ENCODE measurements at regions not wholly inside any gene's neighbourhood (a gene's known extent, or its start where the extent isn't known, plus 50 kb on each side); places are given as distances from the start of the nearest gene placed in this dataset.

DNA sequence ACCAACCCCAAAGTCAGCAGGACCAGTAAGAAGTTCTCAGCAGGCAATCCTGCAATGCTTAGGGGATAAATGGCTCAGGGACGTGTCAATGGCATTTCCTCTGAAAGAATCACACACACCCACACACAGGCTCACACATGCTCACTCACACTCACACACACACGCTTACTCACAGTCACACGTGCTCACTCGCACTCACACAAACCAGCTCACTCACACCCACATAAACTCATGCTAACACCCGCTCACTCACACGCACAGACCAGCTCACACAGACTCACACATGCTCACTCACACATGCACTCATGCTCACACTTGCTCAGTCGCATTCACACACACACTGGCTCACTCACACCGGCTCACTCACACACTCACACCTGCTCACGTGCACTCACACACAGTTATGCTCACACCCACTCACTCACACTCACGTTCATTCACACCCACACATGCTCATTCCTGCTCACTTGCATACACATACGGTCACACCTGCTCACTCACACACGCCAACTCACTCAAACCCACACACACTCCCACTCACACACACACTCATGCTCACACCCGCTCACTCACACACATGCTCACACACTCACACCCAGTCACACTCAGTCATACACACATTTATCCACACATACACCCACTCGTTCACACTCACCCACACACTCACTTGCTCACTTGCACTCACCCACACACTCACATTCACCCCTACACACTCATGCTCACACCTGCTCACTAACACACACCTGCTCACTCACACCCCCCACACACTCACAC is 436.8 kb downstream of the BCL11B start:
- no peak for DNase-seq

DNA sequence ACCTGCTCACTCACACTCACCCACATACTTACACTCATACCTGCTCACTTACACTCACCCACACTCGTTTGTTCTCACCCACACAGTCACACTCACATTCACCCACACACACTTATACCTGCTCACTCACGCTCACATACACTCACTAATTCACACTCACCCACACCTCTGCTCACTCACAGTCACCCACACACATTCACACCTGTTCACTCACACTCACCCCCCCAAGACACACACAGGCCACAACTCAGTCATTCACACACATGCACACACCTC is 436.2 kb downstream of the BCL11B start:
- no peak for DNase-seq

DNA sequence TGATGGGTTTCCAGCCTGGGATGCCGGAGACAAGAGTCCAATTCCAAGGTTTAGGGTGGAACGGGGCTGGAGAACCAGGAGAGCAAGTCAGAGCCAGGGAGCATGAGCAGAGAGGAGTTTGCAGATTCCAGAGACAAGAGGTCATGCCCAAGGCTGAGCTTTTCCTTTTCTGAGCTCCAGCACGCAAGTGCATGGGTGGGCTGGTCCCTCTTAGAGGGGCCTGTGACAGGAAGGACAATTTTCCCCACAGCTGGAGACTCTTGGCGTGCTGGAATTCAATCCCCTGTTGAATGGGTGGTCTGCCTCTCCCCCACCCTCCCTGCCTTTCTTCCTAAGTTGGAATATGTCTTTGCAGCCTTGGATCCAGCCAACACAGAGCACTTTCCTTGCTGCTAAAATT is 431.9 kb downstream of the BCL11B start:
- DNase-seq: no peak

DNA sequence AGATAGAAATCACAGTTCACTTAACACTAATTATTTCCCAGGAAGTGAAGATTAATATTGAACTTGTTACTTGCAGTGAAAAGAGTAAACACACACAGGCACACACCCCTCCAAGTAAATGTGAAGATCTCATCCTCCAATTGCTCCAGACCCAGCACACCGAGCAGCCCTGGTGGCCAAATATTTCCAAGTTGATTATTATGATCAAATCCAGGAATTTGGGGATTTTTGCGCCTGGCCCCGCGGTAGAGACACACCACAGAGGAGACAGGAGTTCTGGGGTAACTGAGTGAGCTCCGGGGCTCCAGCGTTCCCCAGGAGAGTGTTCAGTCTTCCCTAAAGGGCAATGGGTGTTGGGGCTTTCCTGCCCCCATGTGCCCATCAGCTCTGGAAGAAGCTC is 431.5 kb downstream of the BCL11B start:
- no peak for DNase-seq

DNA sequence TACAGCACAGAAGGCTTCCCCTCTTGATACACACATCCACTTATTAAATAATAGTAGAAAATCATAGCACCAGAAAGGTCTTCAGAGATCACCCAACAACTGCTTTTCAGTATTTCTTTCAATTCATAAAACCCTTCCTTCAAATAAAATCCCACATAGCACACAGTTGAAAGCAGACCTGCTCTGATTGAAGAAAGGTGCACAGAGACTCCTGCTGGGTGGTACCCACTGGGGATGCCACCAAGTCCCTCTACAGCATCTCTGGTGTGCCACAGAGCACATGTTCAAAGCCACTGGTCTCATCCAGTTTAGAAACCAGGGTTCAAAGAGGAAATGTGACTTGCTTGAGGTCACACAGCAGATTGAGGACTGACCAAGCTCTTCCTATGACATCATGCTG is 427.5 kb downstream of the BCL11B start:
- no peak for DNase-seq

DNA sequence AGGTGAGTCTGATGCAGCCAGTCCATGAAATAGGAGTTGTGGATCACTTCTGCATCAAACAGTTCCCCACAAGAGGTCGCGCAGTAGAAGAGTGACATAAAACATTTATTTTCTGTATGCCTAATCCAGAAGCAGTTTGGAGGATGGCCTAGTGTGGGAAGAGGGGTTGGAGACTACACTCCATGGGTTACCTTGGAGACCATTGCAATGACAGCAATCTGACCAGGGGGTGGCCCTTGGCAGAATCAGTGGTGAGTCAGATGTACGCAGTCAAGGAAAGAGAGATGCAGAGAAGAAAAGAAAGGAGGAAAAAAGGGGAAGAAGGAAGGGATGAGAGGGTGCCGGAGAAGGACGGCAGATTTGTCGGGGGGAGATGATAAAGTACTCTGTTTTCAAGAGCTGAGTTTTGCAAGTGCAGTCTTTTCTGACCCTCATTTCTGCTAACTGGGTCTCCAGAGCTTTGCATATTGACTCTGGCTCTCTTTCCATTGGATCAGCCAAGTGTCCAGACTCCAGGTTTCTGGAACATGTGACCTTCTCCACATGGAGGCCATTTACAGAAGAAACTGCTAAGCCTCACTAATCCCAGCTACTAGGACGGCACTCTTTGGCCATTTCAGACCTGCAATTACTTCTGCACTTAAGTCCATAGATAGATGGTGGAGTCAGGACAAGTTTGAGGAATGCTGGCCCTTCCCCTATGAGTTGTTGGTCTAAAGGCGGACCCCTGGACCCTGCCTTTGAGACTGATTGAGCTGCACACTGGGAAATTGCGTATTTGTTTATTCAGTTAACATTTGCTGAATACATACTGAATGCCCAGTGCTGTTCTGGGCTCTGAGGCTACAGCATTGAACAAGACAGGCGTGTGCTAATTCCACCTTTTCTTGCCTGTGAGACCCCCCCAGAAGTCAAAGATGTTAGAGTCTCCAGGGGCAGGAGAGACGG is 424.2 kb downstream of the BCL11B start:
- DNase-seq: no peak

DNA sequence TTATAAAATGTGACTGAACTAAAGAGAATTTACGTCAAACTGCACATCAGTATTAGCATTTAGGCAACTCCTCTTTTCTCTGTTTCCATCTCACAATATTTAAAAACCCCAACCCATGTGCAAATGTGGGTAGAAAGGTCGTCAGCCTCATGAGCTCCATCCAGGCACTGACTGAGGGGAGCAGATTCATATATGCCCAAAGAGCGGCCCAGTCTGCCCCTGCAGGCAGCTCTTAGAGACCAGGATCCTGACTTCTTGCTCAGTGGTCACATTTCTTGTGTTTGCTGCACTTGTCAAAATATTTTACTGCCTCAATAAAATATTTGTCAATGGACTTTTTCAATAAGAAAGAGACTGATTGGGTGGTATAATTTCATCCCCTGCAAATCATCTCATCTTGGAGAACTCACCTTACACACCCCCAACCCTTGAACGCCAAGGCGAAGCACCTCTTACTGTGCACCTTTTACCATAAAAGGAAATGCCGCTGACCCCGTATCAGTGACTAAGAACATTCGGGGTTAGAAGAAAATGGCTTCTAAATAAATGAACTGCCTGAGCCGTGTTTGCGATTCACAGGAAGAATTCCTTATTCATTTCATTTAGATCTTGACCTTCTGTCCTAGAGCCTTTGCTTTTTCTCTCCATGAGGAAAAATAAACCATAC is 418.8 kb downstream of the BCL11B start:
- no peak for DNase-seq

DNA sequence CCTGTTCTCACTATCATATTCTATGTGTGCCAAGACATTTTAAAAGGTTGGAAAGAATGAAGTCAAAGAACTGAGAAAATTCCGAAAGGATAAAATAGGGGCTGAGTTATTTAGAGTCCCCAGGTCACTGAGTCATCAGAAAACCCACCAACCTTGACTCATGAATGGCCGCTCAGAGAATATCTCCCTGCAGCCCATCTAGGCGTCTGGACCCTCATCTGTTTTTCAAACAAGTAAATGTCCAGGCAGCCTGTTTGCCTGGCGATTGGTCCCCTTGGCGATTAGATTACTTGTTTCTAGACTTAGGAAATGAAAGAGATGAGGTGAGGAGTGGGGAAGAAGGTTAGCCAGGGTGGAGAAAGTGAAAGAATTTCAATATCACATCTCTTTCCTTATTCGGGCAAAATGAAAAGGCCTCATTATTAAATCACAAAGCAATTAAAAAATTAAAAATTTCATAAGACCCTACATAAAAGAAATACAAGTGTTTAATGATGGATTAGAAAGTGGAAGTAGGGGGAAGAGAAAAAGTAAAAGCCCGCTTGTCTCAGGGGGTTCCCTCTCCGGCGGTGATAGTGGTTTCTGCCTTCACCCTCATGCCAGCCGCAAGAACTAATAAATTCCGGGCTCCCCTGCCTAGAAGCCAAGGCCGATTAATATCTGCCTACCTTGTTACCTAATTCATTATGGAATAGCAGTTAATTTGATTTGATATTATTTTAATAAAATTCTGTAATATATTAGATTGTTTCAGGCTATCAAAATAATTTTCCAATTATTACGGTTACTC is 415.9 kb downstream of the BCL11B start:
- no peak for DNase-seq

DNA sequence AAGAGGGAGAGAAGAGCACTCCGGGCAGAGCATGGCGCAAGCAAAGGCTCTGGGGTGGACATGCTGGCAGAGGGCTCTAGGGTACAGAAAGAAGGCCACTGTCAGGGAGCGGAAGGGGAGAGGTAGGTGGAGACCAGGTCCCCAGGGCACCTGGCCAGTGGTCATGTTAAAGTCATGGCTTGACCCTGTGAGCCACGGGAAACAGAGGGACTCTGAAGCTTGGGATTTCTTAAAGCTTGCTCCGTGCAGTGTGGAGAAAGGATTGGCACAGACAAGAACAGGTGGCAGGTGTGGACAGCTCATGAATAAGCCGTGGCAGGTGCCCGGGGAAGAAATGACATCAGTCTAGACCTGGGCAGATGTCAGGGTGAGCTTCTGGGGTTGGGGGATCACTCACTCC is 413.8 kb downstream of the BCL11B start:
- no peak for DNase-seq

DNA sequence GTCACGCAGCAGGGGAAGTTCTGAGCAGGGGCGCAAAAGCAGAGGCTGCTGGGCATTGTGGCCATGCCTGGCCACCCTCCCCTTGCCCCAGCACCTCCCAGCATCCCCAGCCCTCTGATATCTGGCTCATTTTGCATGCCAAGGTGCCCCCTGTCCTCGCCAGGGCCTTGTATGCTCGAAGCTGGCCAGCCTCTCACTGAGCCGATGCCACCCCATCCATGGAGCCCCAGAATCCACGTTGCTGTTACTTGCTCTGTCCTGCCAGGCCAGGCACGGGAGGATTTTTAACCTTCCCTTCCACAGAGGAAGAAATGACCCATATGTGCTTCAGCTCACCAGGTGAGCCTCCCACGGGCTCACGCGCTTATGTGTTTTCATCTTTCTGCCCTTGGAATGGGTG is 413.4 kb downstream of the BCL11B start:
- DNase-seq: no peak

DNA sequence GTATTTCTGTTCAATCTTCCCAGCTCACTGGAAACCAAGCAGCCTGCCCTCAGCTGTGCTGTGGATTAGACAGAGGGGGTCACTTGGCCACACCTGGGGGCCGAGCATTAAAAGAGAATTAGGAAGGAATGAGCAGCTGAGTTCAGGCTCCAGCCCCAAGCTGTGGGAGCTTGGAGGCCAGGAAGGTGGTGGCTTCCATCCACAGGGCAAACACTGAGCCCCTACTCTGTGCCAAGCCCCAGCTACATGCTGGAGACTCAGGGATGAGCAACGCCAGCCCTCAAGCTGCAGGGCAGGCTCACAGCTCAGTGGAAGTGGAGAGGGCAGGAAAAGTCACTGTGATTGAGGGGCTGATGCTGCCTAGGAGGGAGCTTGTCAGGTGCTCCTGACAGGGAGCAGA is 412.7 kb downstream of the BCL11B start:
- DNase-seq: no peak

DNA sequence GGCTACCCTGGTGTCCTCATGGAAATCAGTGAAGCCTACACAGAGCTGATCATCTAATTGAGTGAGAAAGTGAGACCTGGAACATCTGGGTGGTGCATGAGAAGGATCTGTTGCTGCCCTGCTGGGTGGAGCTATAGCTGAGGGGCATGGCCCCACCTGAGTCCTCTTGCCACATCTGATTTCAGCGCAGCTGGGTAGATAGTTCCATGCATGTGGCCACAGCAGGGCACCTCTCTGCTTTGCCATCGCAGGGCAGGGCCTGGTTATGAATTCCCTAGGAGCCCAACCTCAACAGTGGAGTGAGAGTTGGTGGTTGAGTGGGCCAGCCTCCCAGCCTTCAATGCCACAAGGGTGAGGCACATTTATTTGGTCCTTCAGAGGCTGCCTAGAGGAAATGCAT is 407.8 kb downstream of the BCL11B start:
- DNase-seq: no peak

DNA sequence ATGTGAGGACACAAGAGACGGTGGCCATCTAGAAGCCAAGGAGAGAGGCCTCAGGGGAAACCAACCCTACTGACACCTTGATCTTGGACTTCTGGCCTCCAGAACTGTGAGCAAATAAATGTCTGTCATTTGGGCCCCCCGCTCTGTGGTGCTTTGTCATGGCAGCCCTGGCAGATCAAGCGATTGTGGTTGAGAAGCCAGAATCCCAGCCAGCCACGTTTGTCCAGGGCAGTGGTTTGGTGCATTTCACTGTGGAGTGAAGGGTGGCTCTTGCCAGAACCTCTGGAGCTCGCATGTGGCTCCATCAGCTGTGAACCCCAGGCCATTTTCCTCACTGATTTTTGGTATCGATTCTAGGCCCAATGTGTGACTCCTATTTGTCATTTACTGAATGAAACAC is 404.9 kb downstream of the BCL11B start:
- no peak for DNase-seq

DNA sequence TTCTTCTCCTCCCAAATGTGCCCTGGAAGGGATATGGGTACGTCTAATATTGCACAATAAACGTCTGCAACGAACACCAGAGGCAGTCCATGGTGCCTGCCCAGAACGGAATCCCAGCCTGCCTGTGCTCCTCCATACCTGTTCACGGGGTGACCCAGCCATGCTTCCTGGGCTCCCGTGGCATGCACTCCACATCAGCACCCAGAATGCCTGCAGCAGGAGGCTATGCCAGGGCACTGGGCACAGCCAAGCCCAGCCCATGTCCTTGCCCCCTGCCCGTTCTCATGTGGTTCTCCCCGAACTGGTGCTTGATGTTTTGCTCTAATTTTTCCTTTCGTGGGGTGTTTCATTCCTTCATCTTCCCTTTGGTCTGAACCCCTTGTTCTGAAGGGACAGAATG is 404.3 kb downstream of the BCL11B start:
- DNase-seq: no peak

DNA sequence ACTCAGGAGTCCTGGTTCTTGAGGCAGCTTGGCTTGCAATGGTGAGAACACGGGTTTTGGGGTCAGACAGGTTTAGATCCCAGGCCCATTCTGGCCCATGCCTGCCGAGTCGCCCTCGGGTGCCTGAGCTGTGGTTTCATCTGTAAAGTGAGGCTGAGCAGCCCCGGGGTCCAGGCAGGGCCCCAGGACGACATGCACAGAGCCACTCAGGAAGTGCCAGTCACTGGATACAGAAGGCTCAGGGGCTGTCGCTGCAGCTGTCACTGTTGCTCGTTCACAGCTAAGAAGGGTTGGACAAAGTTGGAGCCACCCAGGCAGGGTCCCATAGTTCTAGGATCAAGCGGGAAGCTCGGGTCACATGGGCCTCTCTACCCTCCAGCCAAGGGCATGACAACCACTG is 403.1 kb downstream of the BCL11B start:
- no peak for DNase-seq

DNA sequence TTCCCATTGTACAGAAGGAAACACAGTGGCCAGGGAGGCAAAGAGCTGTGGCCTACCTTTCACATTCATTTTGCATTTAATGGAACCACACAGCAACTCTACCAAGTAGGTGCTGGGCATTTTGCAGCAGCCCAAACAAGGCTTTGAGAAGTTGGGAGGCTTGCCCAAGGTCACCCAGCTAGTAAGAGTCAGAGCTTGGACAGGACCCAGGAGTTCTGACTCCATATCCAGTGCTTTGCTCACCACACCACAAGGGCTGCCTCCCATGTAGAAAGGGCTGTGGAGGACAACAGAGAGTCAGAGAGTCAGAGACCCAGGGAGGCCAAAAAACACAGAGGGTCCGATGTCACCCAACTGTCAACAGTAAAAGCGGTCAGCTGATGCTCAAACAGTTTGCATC is 400.2 kb downstream of the BCL11B start:
- no peak for DNase-seq

DNA sequence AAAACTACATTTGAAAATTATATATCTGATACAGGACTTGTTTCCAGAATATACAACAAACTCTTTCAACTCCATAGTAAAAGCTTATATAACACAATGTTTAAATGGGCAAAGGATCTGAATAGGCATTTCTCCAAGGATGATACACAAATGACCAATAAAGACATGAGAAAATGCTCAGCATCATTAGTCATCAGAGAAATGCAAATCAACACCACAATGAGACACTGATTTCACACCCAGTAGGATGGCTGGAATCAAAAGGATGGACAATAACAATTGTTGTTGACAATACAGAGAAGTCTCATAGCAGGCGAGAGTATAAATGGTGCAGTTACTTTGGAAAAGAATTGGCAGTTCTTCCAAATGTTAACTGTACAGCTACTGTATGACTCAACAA is 394.9 kb downstream of the BCL11B start:
- DNase-seq: no peak

DNA sequence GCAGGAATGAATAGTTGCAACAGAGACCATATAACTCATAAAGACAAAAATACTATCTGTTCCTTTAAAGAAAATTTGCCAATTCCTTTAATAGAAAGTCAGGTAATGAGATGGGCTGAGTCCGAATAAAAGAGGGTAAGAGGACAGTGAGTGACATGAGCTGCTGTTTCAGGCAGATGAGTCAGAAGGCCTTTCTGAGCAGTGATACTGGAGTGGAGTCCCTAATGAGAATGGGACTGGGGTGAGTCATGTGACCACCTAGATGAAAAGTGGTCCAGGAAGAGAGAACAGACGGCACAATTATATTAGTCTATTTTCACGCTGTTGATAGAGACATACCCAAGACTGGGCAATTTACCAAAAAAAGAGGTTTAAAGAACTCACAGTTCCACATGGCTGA is 393.7 kb downstream of the BCL11B start:
- DNase-seq: no peak

DNA sequence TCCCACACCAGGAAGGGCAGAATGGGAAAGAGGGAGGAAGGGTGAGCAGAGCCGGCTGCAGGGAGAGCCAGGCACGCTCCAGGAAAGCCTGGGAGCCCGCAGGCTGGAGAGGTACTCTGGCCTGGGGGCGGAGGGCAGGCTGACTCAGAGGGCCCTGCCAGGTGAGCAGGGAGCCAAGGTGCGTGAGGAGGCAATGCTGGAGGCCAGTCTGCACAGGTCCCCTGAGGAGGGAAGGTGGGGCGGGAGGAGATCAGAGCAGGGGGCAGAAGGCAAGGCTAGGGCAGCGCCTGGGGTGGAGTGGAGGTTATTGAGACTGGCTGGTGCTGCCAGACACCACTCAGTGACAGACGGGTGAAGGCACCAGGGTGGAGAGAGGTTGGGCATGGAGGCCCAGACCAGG is 385.0 kb downstream of the BCL11B start:
- no peak for DNase-seq

DNA sequence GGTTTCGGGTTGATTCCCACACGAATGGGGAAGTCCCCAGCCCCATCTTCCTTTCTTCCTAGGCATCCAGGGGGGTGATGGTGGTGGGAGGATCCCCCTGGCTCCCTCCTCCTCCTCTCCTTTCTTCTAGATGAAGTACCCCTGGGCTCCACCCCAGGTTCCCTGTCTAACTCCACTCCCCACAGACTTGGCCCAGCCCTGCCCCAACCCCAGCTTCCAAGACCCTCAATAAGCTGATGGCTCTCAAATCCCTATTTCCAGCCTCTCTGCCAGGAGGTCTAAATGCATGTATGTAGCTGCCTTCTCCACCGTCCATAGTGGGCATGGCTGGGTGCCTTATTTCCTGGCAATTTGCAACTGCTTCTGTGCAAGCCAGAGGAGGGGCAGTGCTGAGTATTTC is 383.7 kb downstream of the BCL11B start:
- no peak for DNase-seq

DNA sequence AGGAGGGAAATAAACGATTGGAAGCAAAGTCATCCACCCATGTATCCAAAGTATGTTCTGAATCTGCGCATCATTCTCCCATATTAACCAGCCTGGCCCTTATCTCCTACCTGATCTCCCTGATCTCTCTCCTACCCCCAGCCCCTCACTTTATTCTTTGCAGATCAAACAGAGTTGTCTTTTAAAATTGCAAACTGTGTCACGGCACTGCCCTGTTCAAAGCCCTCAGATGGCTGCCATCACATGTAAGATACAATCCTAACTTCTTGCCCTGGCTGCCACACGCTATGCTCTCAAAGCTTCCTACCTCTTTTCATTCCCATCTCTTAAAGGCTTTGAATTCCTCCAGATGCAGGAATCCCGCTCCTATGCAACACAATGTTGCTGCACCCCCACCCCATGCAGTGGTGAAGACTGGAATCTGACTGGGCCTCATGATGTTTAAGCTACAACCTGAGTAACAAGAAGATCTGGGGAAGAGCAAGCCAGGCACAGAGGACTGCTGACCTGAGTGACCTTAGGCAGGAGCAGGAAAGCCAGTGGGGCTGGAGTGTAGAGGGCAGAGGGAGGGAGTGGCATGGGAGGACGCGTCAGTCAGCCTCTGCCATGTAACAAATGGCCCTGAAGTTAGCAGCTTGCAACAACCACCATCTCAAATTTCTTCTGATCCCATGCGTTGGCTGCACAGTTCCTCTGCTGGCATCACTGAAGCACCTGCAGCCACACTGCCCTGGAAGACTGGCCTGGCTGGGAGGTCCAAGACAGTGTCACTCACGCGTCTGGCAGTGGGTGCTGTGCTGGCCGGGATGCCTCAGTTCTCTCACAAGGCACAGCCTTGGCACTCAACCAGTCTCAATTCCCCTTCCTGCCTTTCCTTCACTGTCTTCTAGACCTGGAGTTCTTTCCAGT is 382.8 kb downstream of the BCL11B start:
- DNase-seq: no peak

DNA sequence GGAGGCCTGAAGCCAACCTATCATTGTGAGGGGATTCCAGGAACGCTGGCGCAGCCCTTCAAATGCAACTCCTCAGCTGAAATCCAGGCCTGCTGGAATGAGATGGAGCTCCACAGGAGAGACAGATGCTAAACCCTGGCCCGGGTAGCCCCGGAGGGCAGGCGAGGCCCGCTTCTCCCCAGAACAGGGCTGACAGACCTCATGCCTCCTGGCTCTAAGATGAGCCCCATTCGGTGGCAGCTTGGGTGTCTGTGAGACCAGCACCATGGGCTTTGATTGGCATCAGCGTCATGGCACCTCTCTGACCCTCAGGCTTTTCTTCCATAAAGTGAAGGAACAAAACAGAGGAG is 382.2 kb downstream of the BCL11B start:
- DNase-seq: no peak

All from stimulated activated CD4-positive, alpha-beta T cell treated with anti-CD3 and anti-CD28 coated beads, Interleukin-4, amount 100 ng/mL, for 24 hours (primary cell).